ENCODE measurements at regions not wholly inside any gene's neighbourhood (a gene's known extent, or its start where the extent isn't known, plus 50 kb on each side); places are given as distances from the start of the nearest gene placed in this dataset.
"Not testable (repeated sequence)": the region's sequence is repeated elsewhere in the genome, so short reads cannot be mapped to it uniquely, and the experiment has no call there.

GRCh38 chr3:73848173-73848906 lies 223.6 kb upstream of the PDZRN3 start:
- H3K27ac Mint-ChIP-seq: no peak overlapping the region
- H3K4me3 Mint-ChIP-seq: no peak overlapping the region
- H3K9me3 Mint-ChIP-seq: no peaks in the 10 kb centered on the region
- no peaks in the 10 kb centered on the region for H3K36me3 Mint-ChIP-seq (ENCODE audit: low read depth)
- peaks cover 1% of the 10 kb centered on the region for H3K27me3 Mint-ChIP-seq
- H3K4me1 Mint-ChIP-seq (ENCODE audit: low read depth): no peaks in the 10 kb centered on the region
- intact Hi-C loops (cut with micrococcal nuclease): loop anchor here (2.0 kb wide), 1 partner anchor 340 kb away; no protein-coding TSS in a partner anchor

GRCh38 chr3:73846951-73847350 lies 222.2 kb upstream of the PDZRN3 start:
- peaks cover 1% of the 10 kb centered on the region for H3K27me3 Mint-ChIP-seq
- H3K27ac Mint-ChIP-seq: no peak overlapping the region
- intact Hi-C loops (cut with micrococcal nuclease): no loop called here
- no peaks in the 10 kb centered on the region for H3K4me1 Mint-ChIP-seq (ENCODE audit: low read depth)
- no peak overlapping the region for H3K4me3 Mint-ChIP-seq
- H3K9me3 Mint-ChIP-seq: peaks cover 8% of the 10 kb centered on the region
- H3K36me3 Mint-ChIP-seq (ENCODE audit: low read depth): no peaks in the 10 kb centered on the region

GRCh38 chr3:73839032-73839431 lies 214.3 kb upstream of the PDZRN3 start:
- Mint-ChIP-seq H3K9me3 (peaks cover 44% of the 10 kb centered on the region), H3K4me1 (ENCODE audit: low read depth) (no peaks in the 10 kb centered on the region), H3K4me3 (no peak overlapping the region), H3K36me3 (ENCODE audit: low read depth) (no peaks in the 10 kb centered on the region), H3K27me3 (no peaks in the 10 kb centered on the region), H3K27ac (no peak overlapping the region)
- intact Hi-C loops (cut with micrococcal nuclease): no loop called here

GRCh38 chr3:73835945-73836344 lies 211.2 kb upstream of the PDZRN3 start:
- intact Hi-C loops (cut with micrococcal nuclease): no loop called here
- Mint-ChIP-seq H3K27ac (no peak overlapping the region), H3K4me1 (ENCODE audit: low read depth) (no peaks in the 10 kb centered on the region), H3K9me3 (peaks cover 32% of the 10 kb centered on the region), H3K27me3 (no peaks in the 10 kb centered on the region), H3K4me3 (no peak overlapping the region), H3K36me3 (ENCODE audit: low read depth) (no peaks in the 10 kb centered on the region)

GRCh38 chr3:73832426-73832825 lies 207.7 kb upstream of the PDZRN3 start:
- Mint-ChIP-seq H3K4me3 (no peak overlapping the region), H3K27me3 (no peaks in the 10 kb centered on the region), H3K36me3 (ENCODE audit: low read depth) (no peaks in the 10 kb centered on the region), H3K4me1 (ENCODE audit: low read depth) (no peaks in the 10 kb centered on the region), H3K9me3 (peaks cover 28% of the 10 kb centered on the region), H3K27ac (no peak overlapping the region)
- intact Hi-C loops (cut with micrococcal nuclease): no loop called here

- Mint-ChIP-seq H3K36me3 (ENCODE audit: low read depth) (no peaks in the 10 kb centered on the region), H3K4me1 (ENCODE audit: low read depth) (no peaks in the 10 kb centered on the region), H3K27me3 (no peaks in the 10 kb centered on the region), H3K27ac (no peak overlapping the region), H3K9me3 (no peaks in the 10 kb centered on the region), H3K4me3 (no peak overlapping the region)
- intact Hi-C loops (cut with micrococcal nuclease): no loop called here
Measured at GRCh38 chr3:73828348-73828747, 203.6 kb upstream of the PDZRN3 start.

GRCh38 chr3:73827725-73828211 lies 203.0 kb upstream of the PDZRN3 start:
- no peaks in the 10 kb centered on the region for H3K27me3 Mint-ChIP-seq
- peaks cover under 1% of the 10 kb centered on the region for H3K9me3 Mint-ChIP-seq
- intact Hi-C loops (cut with micrococcal nuclease): no loop called here
- no peaks in the 10 kb centered on the region for H3K4me1 Mint-ChIP-seq (ENCODE audit: low read depth)
- H3K36me3 Mint-ChIP-seq (ENCODE audit: low read depth): no peaks in the 10 kb centered on the region
- no peak overlapping the region for H3K4me3 Mint-ChIP-seq
- no peak overlapping the region for H3K27ac Mint-ChIP-seq

GRCh38 chr3:73827204-73827603 lies 202.5 kb upstream of the PDZRN3 start:
- H3K9me3 Mint-ChIP-seq: peaks cover 7% of the 10 kb centered on the region
- H3K4me1 Mint-ChIP-seq (ENCODE audit: low read depth): no peaks in the 10 kb centered on the region
- no peak overlapping the region for H3K4me3 Mint-ChIP-seq
- no peaks in the 10 kb centered on the region for H3K27me3 Mint-ChIP-seq
- no peaks in the 10 kb centered on the region for H3K36me3 Mint-ChIP-seq (ENCODE audit: low read depth)
- intact Hi-C loops (cut with micrococcal nuclease): no loop called here
- no peak overlapping the region for H3K27ac Mint-ChIP-seq

GRCh38 chr3:73820896-73821295 lies 196.2 kb upstream of the PDZRN3 start:
- H3K36me3 Mint-ChIP-seq (ENCODE audit: low read depth); H3K4me3 Mint-ChIP-seq; H3K27ac Mint-ChIP-seq; H3K4me1 Mint-ChIP-seq (ENCODE audit: low read depth); intact Hi-C loops (cut with micrococcal nuclease); H3K27me3 Mint-ChIP-seq: not testable (repeated sequence)
- peaks cover 26% of the 10 kb centered on the region for H3K9me3 Mint-ChIP-seq

GRCh38 chr3:73820431-73820830 lies 195.7 kb upstream of the PDZRN3 start:
- no peak overlapping the region for H3K4me3 Mint-ChIP-seq
- intact Hi-C loops (cut with micrococcal nuclease): no loop called here
- no peaks in the 10 kb centered on the region for H3K36me3 Mint-ChIP-seq (ENCODE audit: low read depth)
- H3K27ac Mint-ChIP-seq: no peak overlapping the region
- H3K4me1 Mint-ChIP-seq (ENCODE audit: low read depth): no peaks in the 10 kb centered on the region
- no peaks in the 10 kb centered on the region for H3K27me3 Mint-ChIP-seq
- peaks cover 29% of the 10 kb centered on the region for H3K9me3 Mint-ChIP-seq

- Mint-ChIP-seq H3K4me1 (ENCODE audit: low read depth) (peaks cover 5% of the 10 kb centered on the region), H3K27me3 (no peaks in the 10 kb centered on the region), H3K36me3 (ENCODE audit: low read depth) (no peaks in the 10 kb centered on the region), H3K27ac (no peak overlapping the region), H3K4me3 (no peak overlapping the region), H3K9me3 (peaks cover 26% of the 10 kb centered on the region)
- intact Hi-C loops (cut with micrococcal nuclease): no loop called here
Measured at GRCh38 chr3:73815966-73816365, 191.2 kb upstream of the PDZRN3 start.

GRCh38 chr3:73813692-73814292 lies 189.1 kb upstream of the PDZRN3 start:
- Mint-ChIP-seq H3K27me3 (no peaks in the 10 kb centered on the region), H3K27ac (no peak overlapping the region), H3K4me3 (no peak overlapping the region), H3K4me1 (ENCODE audit: low read depth) (peaks cover 5% of the 10 kb centered on the region), H3K9me3 (peaks cover 29% of the 10 kb centered on the region), H3K36me3 (ENCODE audit: low read depth) (no peaks in the 10 kb centered on the region)
- intact Hi-C loops (cut with micrococcal nuclease): no loop called here

GRCh38 chr3:73813291-73813690 lies 188.6 kb upstream of the PDZRN3 start:
- Mint-ChIP-seq H3K27me3 (no peaks in the 10 kb centered on the region), H3K36me3 (ENCODE audit: low read depth) (no peaks in the 10 kb centered on the region), H3K27ac (no peak overlapping the region), H3K4me1 (ENCODE audit: low read depth) (peaks cover 5% of the 10 kb centered on the region), H3K4me3 (no peak overlapping the region), H3K9me3 (peaks cover 34% of the 10 kb centered on the region)
- intact Hi-C loops (cut with micrococcal nuclease): no loop called here

GRCh38 chr3:73812054-73812453 lies 187.3 kb upstream of the PDZRN3 start:
- no peaks in the 10 kb centered on the region for H3K27me3 Mint-ChIP-seq
- H3K4me1 Mint-ChIP-seq (ENCODE audit: low read depth): peaks cover 5% of the 10 kb centered on the region
- no peak overlapping the region for H3K4me3 Mint-ChIP-seq
- intact Hi-C loops (cut with micrococcal nuclease): no loop called here
- no peak overlapping the region for H3K27ac Mint-ChIP-seq
- no peaks in the 10 kb centered on the region for H3K36me3 Mint-ChIP-seq (ENCODE audit: low read depth)
- peaks cover 46% of the 10 kb centered on the region for H3K9me3 Mint-ChIP-seq

Data from dendritic cell treated with granulocyte-macrophage colony-stimulating factor and Interleukin-4, amounts not matched to agents 40 ng/mL and 50 ng/mL, for 4 days (primary cell).